WERI-Rb-1 (cell line): ENCODE measurements at regions not wholly inside any gene's neighbourhood (a gene's known extent, or its start where the extent isn't known, plus 50 kb on each side); places are given as distances from the start of the nearest gene placed in this dataset.

Source experiments
- DNase-seq: peaks from one replicate; pipeline ENCODE4 v3.0.0-alpha.2; 2020
- H3K27ac ChIP-seq: fragments of 250-450 bp; sonication (Bioruptor Pico); 2 replicates; pipeline ENCODE4 v1.5.1; 2020; ENCODE audit warnings: mild to moderate bottlenecking, moderate library complexity
- H3K27me3 ChIP-seq: fragments of 250-450 bp; sonication (Bioruptor Pico); 2 replicates; pipeline ENCODE4 v1.5.1; 2021; ENCODE audit warnings: mild to moderate bottlenecking, low read depth, moderate library complexity; ENCODE audit not compliant: insufficient read depth, severe bottlenecking
- H3K36me3 ChIP-seq: fragments of 250-450 bp; sonication (Bioruptor Pico); 2 replicates; pipeline ENCODE4 v1.5.1; 2020; ENCODE audit warnings: mild to moderate bottlenecking, moderate library complexity
- H3K4me3 ChIP-seq: 2 replicates; pipeline ENCODE4 v1.5.1; 2011; ENCODE audit warnings: low read depth, mild to moderate bottlenecking, control low read depth, low read length
- H3K9me3 ChIP-seq: fragments of 250-450 bp; sonication (Bioruptor Pico); 2 replicates; pipeline ENCODE4 v1.5.1; 2021; ENCODE audit warnings: mild to moderate bottlenecking, moderate library complexity; ENCODE audit not compliant: severe bottlenecking
- CTCF ChIP-seq: IDR thresholded peaks from 2 replicates; pipeline ENCODE4 v1.5.1; 2011; ENCODE audit warnings: low read depth, mild to moderate bottlenecking, control low read depth, inconsistent platforms, low read length

- TF ChIP-seq CTCF: no peak
- H3K9me3 ChIP-seq: peaks cover 2% of the 10 kb centered on the region
- H3K27me3 ChIP-seq: peaks cover 62% of the 10 kb centered on the region
- H3K27ac ChIP-seq: no peak overlapping the region
- H3K4me3 ChIP-seq: no peak overlapping the region
- DNase-seq: no peak
- H3K36me3 ChIP-seq: no peaks in the 10 kb centered on the region
These were observed 193.1 kb downstream of the TMEM114 start for GRCh38 chr16:8397223-8397622.

DNA sequence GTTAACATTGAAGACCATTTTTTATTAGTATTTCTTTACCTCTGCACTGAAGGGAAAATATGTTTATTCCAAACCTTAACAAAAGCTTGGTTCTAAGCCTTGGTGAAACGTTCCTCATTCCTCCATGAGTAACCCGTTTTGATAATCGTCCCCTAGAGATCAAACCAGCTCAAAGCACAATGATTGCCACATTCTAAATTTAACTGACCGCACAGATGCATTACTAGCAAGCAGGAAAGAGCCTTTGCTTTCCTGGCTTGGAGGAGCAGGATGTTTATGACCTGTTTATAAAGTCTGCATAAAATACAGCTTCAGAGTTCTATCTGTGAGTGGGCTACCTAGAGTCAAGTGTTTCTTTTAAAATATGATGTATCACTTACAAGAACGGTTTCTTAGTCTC is 193.8 kb downstream of the TMEM114 start:
- no peak overlapping the region for H3K27ac ChIP-seq

GRCh38 chr16:8391257-8391656 is 199.1 kb downstream of the TMEM114 start:
- TF ChIP-seq CTCF: no peak
- H3K27ac ChIP-seq: no peak overlapping the region
- DNase-seq: no peak
- H3K27me3 ChIP-seq: peaks cover 73% of the 10 kb centered on the region
- H3K9me3 ChIP-seq: peaks cover 4% of the 10 kb centered on the region
- no peak overlapping the region for H3K4me3 ChIP-seq
- H3K36me3 ChIP-seq: no peaks in the 10 kb centered on the region

More for the DNA sequence above, 193.8 kb downstream of the TMEM114 start:
- H3K4me3 ChIP-seq: no peak overlapping the region
- H3K9me3 ChIP-seq: peaks cover 4% of the 10 kb centered on the region
- TF ChIP-seq CTCF: no peak
- DNase-seq: no peak
- peaks cover 67% of the 10 kb centered on the region for H3K27me3 ChIP-seq
- no peaks in the 10 kb centered on the region for H3K36me3 ChIP-seq

GRCh38 chr16:8388684-8389083 is 201.6 kb downstream of the TMEM114 start:
- Histone ChIP-seq H3K27me3 (peaks cover 72% of the 10 kb centered on the region), H3K4me3 (no peak overlapping the region), H3K36me3 (no peaks in the 10 kb centered on the region), H3K27ac (no peak overlapping the region), H3K9me3 (peaks cover 4% of the 10 kb centered on the region)
- no peak for TF ChIP-seq CTCF
- no peak for DNase-seq

GRCh38 chr16:8381814-8382213 is 208.5 kb downstream of the TMEM114 start:
- no peak overlapping the region for H3K27ac ChIP-seq

More at GRCh38 chr16:8381814-8382213, 208.5 kb downstream of the TMEM114 start:
- H3K27me3 ChIP-seq: peaks cover 79% of the 10 kb centered on the region
- H3K4me3 ChIP-seq: no peak overlapping the region
- no peaks in the 10 kb centered on the region for H3K36me3 ChIP-seq
- no peaks in the 10 kb centered on the region for H3K9me3 ChIP-seq
- no peak for DNase-seq
- no peak for TF ChIP-seq CTCF
